Prostate gland (tissue), 2 donors: ENCODE measurements at regions not wholly inside any gene's neighbourhood (a gene's known extent, or its start where the extent isn't known, plus 50 kb on each side); places are given as distances from the start of the nearest gene placed in this dataset.

Experiments
- DNase-seq: peaks from one replicate; pipeline ENCODE4 v3.0.0-alpha.2; 2019; ENCODE audit warnings: low spot score
- H3K27ac ChIP-seq, 2 donors: fragments of 200-600 bp; sonication (generic); 2 replicates each; pipeline ENCODE4 v1.5.1; 2017 to 2019
- H3K27me3 ChIP-seq: fragments of 200-600 bp; sonication (generic); replicated peaks from 2 replicates; pipeline ENCODE4 v1.5.1; 2019; ENCODE audit not compliant: insufficient read depth
- H3K36me3 ChIP-seq, 2 donors: fragments of 200-600 bp; sonication (generic); 1 replicate in 1 of 2; 2 replicates in 1 of 2; pipeline versions ENCODE4 v1.5.1 to v1.8.1; 2017 to 2019
- H3K4me1 ChIP-seq: fragments of 200-600 bp; sonication (generic); replicated peaks from 2 replicates; pipeline ENCODE4 v1.5.1; 2019
- H3K4me3 ChIP-seq, 2 donors: fragments of 200-600 bp; sonication (generic); 2 replicates each; pipeline ENCODE4 v1.5.1; 2017 to 2019
- H3K9me3 ChIP-seq: fragments of 200-600 bp; sonication (generic); 2 replicates; pipeline ENCODE4 v1.5.1; 2017
- CTCF ChIP-seq, 4 experiments: fragments of 200-600 bp in 2 of 4; fragments of 450-650 bp in 2 of 4; sonication (generic) in 2 of 4; IDR thresholded peaks; 1 replicate in 3 of 4; 2 replicates in 1 of 4; pipeline ENCODE4 v1.5.1; 2016 to 2019; ENCODE audit warnings: antibody characterized with exemption in 4 of 4, mild to moderate bottlenecking in 2 of 4, moderate library complexity in 2 of 4
- POLR2A ChIP-seq: fragments of 450-650 bp; IDR thresholded peaks from one replicate; pipeline ENCODE4 v1.6.1; 2016; ENCODE audit warnings: antibody characterized with exemption, mild to moderate bottlenecking
- POLR2AphosphoS5 ChIP-seq: sonication (generic); formaldehyde crosslinking; IDR thresholded peaks from one replicate; pipeline ENCODE4 v1.6.1; 2017; ENCODE audit warnings: antibody characterized with exemption
- WGBS: methylation state at CpG from one replicate; pipeline ENCODE4 v1.1.5; 2018; 5-methylcytosine and 5-hydroxymethylcytosine counted together
- intact Hi-C: fragments of 100-400 bp; cut with DNase I; formaldehyde crosslinking; loops from one replicate; pipeline ENCODE4 v1.14.2; 2022

DNA sequence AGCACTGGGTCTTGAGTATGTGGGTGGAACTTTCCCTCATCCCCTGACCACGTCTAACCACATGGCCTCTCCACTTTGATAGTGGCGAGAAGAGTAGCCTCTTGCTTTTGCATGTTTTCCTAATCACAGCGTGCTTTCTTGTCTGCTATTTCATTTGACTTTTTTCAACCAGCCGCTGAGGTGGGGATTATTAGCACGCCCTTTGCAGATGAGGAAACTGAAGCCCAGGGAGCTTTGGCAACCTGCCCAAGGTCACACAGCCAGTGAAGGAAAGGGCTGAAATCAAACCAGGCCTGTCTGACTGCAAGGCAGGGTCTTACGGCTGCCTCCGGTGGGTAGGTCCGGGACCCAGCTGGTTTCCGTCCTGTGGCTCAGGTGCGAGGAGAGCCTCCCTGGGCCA lies 106.5 kb upstream of the MSX2 start:
- WGBS, result 87% methylated on average over 10 of the region's 10 CpGs

DNA sequence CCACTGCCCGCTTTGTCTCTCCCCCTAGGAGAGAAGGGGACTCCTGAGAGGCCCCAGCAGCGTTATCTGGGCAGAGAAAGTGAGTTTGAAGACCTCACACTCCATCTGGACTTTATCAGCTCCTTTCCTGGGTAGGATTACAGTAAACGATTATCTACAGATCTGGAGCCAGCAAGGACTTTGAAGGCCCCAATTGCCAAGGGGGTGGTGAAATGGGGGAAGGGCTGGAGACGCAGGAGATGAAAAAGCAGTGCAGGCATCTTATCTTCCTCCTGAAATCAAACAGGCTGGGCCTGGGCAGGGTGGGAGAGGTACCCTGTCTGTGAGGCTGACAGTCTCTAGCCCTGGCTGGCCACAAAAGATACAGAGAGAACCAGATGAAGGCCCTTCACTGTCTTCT lies 105.8 kb upstream of the MSX2 start:
- Histone ChIP-seq H3K27me3 (no peaks in the 10 kb centered on the region), H3K9me3 (no peaks in the 10 kb centered on the region), H3K4me1 (no peaks in the 10 kb centered on the region), H3K27ac (no peak overlapping the region), H3K36me3 (no peaks in the 10 kb centered on the region), H3K4me3 (no peak overlapping the region)
- intact Hi-C loops, result no loop called here
- TF ChIP-seq CTCF (IDR thresholded peaks at IDR 0.05) (no peak), POLR2A (no peak), POLR2AphosphoS5 (no peak)
- 53% methylated on average over 4 of the region's 4 CpGs for WGBS
- no peak for DNase-seq

More for the DNA sequence above, 106.5 kb upstream of the MSX2 start:
- Histone ChIP-seq H3K27me3 (no peaks in the 10 kb centered on the region), H3K4me1 (no peaks in the 10 kb centered on the region), H3K27ac (no peak overlapping the region), H3K9me3 (no peaks in the 10 kb centered on the region), H3K4me3 (no peak overlapping the region), H3K36me3 (no peaks in the 10 kb centered on the region)
- DNase-seq, result no peak
- intact Hi-C loops, result no loop called here
- TF ChIP-seq POLR2A (no peak), POLR2AphosphoS5 (no peak), CTCF (IDR thresholded peaks at IDR 0.05) (no peak)

- intact Hi-C loops, result no loop called here
- TF ChIP-seq POLR2AphosphoS5 (no peak), POLR2A (no peak), CTCF (IDR thresholded peaks at IDR 0.05) (no peak)
- H3K9me3 ChIP-seq, result no peaks in the 10 kb centered on the region
- no peaks in the 10 kb centered on the region for H3K27me3 ChIP-seq
- DNase-seq, result no peak
- H3K4me3 ChIP-seq, result no peak overlapping the region
- H3K4me1 ChIP-seq, result no peaks in the 10 kb centered on the region
- no peaks in the 10 kb centered on the region for H3K36me3 ChIP-seq
- H3K27ac ChIP-seq, result no peak overlapping the region
- WGBS, result 96% methylated on average over 4 of the region's 4 CpGs
Observed at GRCh38 chr5:174622067-174622466, 102.3 kb upstream of the MSX2 start.

DNA sequence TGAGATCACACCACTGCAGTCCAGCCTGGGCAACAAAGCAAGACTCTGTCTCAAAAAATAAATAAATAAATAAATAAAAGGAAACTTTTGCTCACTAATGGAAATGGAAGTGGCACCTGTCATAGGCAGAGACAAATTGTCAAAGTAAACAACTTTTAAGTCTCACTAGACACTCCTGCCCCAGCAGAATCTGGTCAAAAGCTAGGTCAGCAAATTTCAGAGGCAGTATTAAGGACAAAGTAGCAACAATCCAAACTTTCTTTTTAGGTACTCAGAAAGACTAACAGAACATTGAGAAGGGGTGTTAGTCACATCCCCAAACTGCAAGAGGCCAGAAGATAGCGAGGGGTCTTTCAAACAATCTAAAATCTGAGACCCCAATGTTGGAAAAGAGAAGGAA lies 101.4 kb upstream of the MSX2 start:
- intact Hi-C loops, result no loop called here
- H3K4me1 ChIP-seq, result no peaks in the 10 kb centered on the region
- H3K36me3 ChIP-seq, result no peaks in the 10 kb centered on the region
- no peak for TF ChIP-seq POLR2A
- TF ChIP-seq POLR2AphosphoS5, result no peak
- TF ChIP-seq CTCF (IDR thresholded peaks at IDR 0.05), result no peak
- no peak overlapping the region for H3K4me3 ChIP-seq
- 94% methylated on average over 1 of the region's 1 CpG for WGBS
- H3K27me3 ChIP-seq, result no peaks in the 10 kb centered on the region
- no peaks in the 10 kb centered on the region for H3K9me3 ChIP-seq
- H3K27ac ChIP-seq, result no peak overlapping the region
- DNase-seq, result no peak

DNA sequence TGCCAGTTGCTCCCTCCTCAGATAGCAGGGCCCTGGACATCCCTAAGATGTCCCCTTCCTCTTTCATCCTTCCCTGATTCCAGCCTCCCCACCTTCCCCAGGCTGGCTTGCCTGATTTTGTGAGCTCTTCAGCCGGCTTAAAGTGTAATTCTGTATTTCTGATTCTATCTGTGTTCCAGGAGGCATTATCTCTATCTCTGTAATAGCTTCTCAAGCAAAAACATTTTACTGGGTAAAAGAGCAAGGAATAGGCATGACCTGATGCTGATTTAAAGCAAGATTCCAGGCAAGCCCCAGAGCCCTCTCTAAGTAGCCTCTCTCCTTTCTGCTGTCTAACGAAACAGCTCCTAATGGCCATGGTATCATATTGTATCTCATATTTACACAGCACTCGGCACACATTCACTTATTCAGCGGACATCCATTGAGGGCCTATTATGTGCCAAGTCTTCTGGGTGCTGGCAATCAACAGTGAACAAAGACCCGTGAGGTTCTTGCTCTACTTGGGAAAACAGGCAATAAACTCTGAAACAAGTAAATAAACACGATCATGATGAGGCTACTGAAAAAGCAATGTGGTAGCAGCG lies 100.9 kb upstream of the MSX2 start:
- 42% methylated on average over 7 of the region's 7 CpGs for WGBS
- Histone ChIP-seq H3K9me3 (no peaks in the 10 kb centered on the region), H3K27me3 (no peaks in the 10 kb centered on the region), H3K36me3 (no peaks in the 10 kb centered on the region), H3K27ac (no peak overlapping the region), H3K4me1 (no peaks in the 10 kb centered on the region), H3K4me3 (no peak overlapping the region)
- TF ChIP-seq POLR2A (no peak), CTCF (IDR thresholded peaks at IDR 0.05) (no peak), POLR2AphosphoS5 (no peak)
- DNase-seq, result no peak
- intact Hi-C loops, result no loop called here
